ENCODE measurements at regions not wholly inside any gene's neighbourhood (a gene's known extent, or its start where the extent isn't known, plus 50 kb on each side); places are given as distances from the start of the nearest gene placed in this dataset.

GRCh38 chr13:105327581-105328126 is 1207.8 kb downstream of the EFNB2 start:
- TF ChIP-seq, protein P1, sequence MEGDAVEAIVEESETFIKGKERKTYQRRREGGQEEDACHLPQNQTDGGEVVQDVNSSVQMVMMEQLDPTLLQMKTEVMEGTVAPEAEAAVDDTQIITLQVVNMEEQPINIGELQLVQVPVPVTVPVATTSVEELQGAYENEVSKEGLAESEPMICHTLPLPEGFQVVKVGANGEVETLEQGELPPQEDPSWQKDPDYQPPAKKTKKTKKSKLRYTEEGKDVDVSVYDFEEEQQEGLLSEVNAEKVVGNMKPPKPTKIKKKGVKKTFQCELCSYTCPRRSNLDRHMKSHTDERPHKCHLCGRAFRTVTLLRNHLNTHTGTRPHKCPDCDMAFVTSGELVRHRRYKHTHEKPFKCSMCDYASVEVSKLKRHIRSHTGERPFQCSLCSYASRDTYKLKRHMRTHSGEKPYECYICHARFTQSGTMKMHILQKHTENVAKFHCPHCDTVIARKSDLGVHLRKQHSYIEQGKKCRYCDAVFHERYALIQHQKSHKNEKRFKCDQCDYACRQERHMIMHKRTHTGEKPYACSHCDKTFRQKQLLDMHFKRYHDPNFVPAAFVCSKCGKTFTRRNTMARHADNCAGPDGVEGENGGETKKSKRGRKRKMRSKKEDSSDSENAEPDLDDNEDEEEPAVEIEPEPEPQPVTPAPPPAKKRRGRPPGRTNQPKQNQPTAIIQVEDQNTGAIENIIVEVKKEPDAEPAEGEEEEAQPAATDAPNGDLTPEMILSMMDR (conservative IDR thresholded peaks at IDR 0.05 in 1 of 2, IDR thresholded peaks at IDR 0.05 in 1 of 2; ENCODE audit: low read depth in 1 of 2, low read length in 2 of 2), result no peak
- no peak for TF ChIP-seq EZH2 (IDR thresholded peaks at IDR 0.05; ENCODE audit: low read length, missing control alignments)
